T-helper 1 cell treated with Interleukin-12 subunit alpha and Interleukin-12 subunit beta and Interleukin-4 antibody, amounts not matched to agents 30 μg/mL and 1 μg/mL, for 36 hours (primary cell): ENCODE measurements at regions not wholly inside any gene's neighbourhood (a gene's known extent, or its start where the extent isn't known, plus 50 kb on each side); places are given as distances from the start of the nearest gene placed in this dataset.
"Not testable (repeated sequence)": the region's sequence is repeated elsewhere in the genome, so short reads cannot be mapped to it uniquely, and the experiment has no call there.

Source experiments
- H3K27ac Mint-ChIP-seq: one replicate; pipeline ENCODE4 v1.8.0; 2021; ENCODE audit warnings: mild to moderate bottlenecking, mixed read lengths
- H3K27me3 Mint-ChIP-seq: one replicate; pipeline ENCODE4 v1.8.0; 2021; ENCODE audit warnings: low read depth, mixed read lengths
- H3K36me3 Mint-ChIP-seq: one replicate; pipeline ENCODE4 v1.8.0; 2021; ENCODE audit warnings: low read depth, mixed read lengths
- H3K4me1 Mint-ChIP-seq: one replicate; pipeline ENCODE4 v1.8.0; 2021; ENCODE audit warnings: low read depth, mixed read lengths
- H3K4me3 Mint-ChIP-seq: one replicate; pipeline ENCODE4 v1.8.0; 2021; ENCODE audit warnings: mild to moderate bottlenecking, moderate library complexity, mixed read lengths
- H3K9me3 Mint-ChIP-seq: one replicate; pipeline ENCODE4 v1.8.0; 2021; ENCODE audit warnings: mixed read lengths

DNA sequence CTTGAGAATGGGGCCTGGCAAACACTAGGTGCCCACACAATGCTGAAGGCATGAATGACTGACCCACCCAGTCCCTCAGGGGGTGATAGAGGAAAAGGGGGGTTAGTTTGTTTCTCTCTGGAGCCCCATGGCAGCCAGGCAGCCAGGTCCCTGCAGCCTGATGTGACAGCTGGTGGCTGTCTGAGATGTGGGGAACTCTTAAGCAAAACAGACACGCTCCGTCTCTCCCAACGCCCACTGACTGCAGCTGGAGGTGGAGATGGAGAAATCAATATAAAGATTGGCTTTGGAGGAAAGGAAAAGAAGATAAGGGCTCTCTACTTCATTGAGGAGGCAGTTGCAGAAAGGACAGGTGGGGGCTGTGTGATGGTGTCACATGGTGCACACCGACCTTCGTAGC lies 240.8 kb upstream of the LHX5 start:
- Mint-ChIP-seq H3K27ac (no peak overlapping the region), H3K4me1 (no peaks in the 10 kb centered on the region), H3K27me3 (peaks cover 5% of the 10 kb centered on the region), H3K36me3 (no peaks in the 10 kb centered on the region), H3K4me3 (no peak overlapping the region), H3K9me3 (no peaks in the 10 kb centered on the region)

DNA sequence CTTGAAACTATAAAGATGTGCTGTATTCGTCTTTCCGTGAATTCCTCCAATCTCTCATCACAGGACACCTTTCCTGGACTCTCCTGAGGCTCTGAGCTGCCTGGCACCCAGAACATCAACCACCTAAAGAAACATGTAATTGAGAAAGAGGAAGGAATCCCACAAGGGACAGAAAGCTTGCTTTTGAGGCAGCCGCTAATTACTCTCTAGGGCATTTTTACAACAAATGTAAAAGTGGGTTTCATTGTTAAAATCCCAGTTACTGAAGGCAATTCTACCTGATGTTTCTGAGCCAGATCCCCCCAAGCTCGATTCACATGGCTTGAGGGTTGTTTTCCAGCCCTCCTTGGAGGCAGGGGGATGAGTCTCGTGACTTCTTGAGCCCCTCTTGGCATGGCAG lies 238.5 kb upstream of the LHX5 start:
- no peaks in the 10 kb centered on the region for H3K4me1 Mint-ChIP-seq
- H3K27me3 Mint-ChIP-seq = peaks cover 5% of the 10 kb centered on the region

GRCh38 chr12:113709456-113709855 lies 237.8 kb upstream of the LHX5 start:
- H3K36me3 Mint-ChIP-seq = no peaks in the 10 kb centered on the region
- no peak overlapping the region for H3K4me3 Mint-ChIP-seq
- peaks cover 5% of the 10 kb centered on the region for H3K27me3 Mint-ChIP-seq
- H3K9me3 Mint-ChIP-seq = no peaks in the 10 kb centered on the region
- H3K27ac Mint-ChIP-seq = no peak overlapping the region
- no peaks in the 10 kb centered on the region for H3K4me1 Mint-ChIP-seq

More for the DNA sequence above, 238.5 kb upstream of the LHX5 start:
- Mint-ChIP-seq H3K9me3 (no peaks in the 10 kb centered on the region), H3K27ac (no peak overlapping the region), H3K36me3 (no peaks in the 10 kb centered on the region), H3K4me3 (no peak overlapping the region)

DNA sequence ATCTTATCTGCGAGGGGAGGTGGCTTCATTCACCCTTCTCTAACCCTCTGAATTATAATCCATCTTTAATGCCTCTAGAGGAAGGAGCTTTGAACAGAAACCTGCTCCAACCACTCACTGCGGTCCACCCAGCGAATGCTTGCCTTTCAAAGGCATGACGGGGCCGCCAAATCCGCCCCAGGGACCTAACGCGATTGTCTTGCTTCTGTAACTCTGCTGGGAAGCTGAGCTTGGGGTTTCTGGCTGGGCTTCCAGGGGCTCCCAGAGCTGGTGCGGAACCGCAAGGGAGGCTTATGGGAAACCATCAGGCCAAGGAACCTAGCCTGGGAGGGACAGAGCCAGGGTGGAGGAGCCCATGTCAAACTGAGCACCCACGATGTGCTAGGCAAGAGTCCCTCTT lies 231.2 kb upstream of the LHX5 start:
- Mint-ChIP-seq H3K4me1 (no peaks in the 10 kb centered on the region), H3K36me3 (no peaks in the 10 kb centered on the region), H3K27me3 (peaks cover 4% of the 10 kb centered on the region), H3K9me3 (no peaks in the 10 kb centered on the region), H3K27ac (no peak overlapping the region), H3K4me3 (no peak overlapping the region)

DNA sequence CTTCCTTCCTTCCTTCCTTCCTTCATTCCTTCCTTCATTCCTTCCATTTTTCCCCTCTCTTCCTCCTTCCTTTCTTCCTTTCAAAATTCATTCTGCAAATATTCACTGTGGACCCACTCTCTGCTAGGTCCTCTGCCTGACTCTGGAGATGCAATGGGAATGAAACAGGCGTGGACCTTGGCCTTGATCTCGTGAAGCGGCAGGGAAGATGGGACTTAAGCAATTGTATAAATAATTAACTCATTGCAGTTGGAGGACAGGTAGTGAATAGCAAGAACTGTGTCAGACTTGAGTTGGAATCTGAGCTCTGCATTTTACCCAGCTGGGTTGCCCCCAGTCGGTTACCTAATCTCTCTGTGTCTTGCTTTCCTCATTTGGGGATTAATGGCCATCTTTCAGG lies 230.6 kb upstream of the LHX5 start:
- no peak overlapping the region for H3K4me3 Mint-ChIP-seq
- no peak overlapping the region for H3K27ac Mint-ChIP-seq
- H3K9me3 Mint-ChIP-seq = no peaks in the 10 kb centered on the region
- H3K27me3 Mint-ChIP-seq = peaks cover 4% of the 10 kb centered on the region
- no peaks in the 10 kb centered on the region for H3K36me3 Mint-ChIP-seq
- no peaks in the 10 kb centered on the region for H3K4me1 Mint-ChIP-seq

- Mint-ChIP-seq H3K36me3 (no peaks in the 10 kb centered on the region), H3K4me3 (no peak overlapping the region), H3K27me3 (peaks cover 4% of the 10 kb centered on the region), H3K9me3 (no peaks in the 10 kb centered on the region), H3K4me1 (no peaks in the 10 kb centered on the region), H3K27ac (no peak overlapping the region)
These were observed 229.3 kb upstream of the LHX5 start for GRCh38 chr12:113700943-113701342.

DNA sequence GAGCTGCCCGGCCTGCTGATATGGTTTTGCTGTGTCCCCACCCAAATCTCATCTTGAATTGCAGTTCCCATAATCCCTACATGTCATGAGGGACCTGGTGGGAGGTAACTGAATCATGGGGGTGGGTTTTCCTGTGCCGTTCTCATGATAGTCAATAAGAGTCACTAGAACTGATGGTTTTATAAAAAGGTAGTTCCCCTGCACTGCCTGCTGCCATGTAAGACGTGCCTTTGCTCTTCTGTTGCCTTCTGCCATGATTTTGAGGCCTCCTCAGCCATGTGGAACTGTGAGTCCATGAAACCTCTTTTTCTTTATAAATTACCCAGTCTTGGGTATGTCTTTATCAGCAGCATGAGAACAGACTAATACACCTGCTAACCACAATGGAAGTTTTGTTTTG lies 228.3 kb upstream of the LHX5 start:
- not testable (repeated sequence) for H3K4me3 Mint-ChIP-seq, H3K27me3 Mint-ChIP-seq, H3K9me3 Mint-ChIP-seq, H3K4me1 Mint-ChIP-seq, H3K27ac Mint-ChIP-seq, H3K36me3 Mint-ChIP-seq

DNA sequence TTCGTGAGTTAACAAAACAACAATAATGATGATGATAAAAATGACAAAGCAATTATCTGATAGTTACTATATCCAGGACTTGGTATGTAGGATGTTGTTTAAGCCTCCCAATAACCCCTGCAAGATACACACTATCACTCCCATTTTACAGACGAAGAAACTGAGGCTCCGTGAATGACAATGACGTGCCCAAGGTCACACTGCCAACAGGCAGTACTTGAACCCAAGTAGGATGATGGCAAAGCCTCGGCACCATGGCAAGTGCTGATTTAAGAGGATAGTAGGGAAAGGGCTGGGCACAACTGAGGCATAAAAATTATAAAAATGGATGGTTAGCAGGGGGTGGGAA lies 226.8 kb upstream of the LHX5 start:
- no peaks in the 10 kb centered on the region for H3K4me1 Mint-ChIP-seq
- H3K27me3 Mint-ChIP-seq = peaks cover 4% of the 10 kb centered on the region
- H3K4me3 Mint-ChIP-seq = no peak overlapping the region
- H3K36me3 Mint-ChIP-seq = no peaks in the 10 kb centered on the region
- no peaks in the 10 kb centered on the region for H3K9me3 Mint-ChIP-seq
- no peak overlapping the region for H3K27ac Mint-ChIP-seq

DNA sequence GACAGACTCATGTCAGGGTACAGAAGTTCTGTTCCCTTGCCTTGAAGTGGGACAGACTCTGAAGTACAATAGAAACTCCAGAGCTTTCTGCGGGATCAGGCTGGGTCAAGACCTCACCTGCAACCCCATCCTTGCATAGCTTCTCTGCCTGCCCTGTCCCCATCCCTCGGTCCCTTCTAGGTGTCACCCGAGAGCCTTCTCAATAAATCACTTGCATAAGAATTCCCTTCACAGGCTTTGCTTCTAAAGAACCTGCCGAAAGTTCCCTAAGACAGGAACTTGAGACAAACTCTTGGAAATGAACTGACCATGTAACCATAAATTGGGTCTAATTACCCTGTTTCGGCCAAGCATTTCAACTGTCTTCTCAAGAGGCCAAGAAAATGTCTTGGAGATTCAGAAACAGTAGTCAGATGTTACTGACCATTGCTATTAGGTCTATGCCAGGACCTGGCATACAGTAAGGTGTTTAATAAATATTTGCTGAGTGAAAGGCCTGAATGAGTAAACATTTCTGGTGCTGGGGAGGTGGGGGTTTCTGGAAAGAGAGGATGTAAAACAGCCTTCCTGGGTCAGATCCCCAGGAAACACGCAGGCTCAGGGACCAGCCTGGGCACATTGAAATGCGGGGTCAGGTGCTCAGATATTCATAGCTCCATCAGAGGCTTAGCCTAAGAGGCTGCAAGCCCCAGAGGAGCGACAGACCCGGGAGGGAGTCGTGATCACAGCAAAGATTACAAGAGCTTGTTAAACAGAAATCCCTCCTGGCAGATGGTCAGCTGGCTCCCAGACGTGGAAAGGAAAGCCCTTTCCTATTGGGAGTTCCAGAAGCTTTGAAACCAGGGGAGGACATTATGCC lies 226.2 kb upstream of the LHX5 start:
- H3K27me3 Mint-ChIP-seq = peaks cover 4% of the 10 kb centered on the region
- no peaks in the 10 kb centered on the region for H3K9me3 Mint-ChIP-seq
- H3K36me3 Mint-ChIP-seq = no peaks in the 10 kb centered on the region
- no peaks in the 10 kb centered on the region for H3K4me1 Mint-ChIP-seq
- H3K27ac Mint-ChIP-seq = no peak overlapping the region
- no peak overlapping the region for H3K4me3 Mint-ChIP-seq

DNA sequence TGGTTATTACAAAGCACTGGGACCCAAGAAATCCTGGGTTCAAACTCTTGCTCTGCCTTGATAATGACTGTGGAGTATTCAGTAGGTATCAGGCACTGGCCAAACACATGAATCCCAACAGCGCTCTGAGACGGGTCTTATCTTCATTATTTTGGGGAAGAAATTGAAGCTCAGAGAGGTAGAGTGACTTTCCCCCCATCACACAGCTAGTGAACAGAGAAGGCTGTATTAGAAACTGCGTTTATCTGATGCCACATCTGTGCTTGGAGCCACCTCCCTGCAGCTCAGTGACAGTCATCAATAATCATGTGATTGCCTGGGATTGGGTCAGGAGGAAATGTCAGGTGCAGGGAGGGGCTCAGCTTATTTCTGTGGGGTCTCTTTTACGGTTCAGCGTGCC lies 225.4 kb upstream of the LHX5 start:
- Mint-ChIP-seq H3K27me3 (peaks cover 4% of the 10 kb centered on the region), H3K36me3 (no peaks in the 10 kb centered on the region), H3K9me3 (no peaks in the 10 kb centered on the region), H3K4me3 (no peak overlapping the region), H3K27ac (no peak overlapping the region), H3K4me1 (no peaks in the 10 kb centered on the region)

GRCh38 chr12:113693693-113694092 lies 222.0 kb upstream of the LHX5 start:
- H3K4me3 Mint-ChIP-seq = no peak overlapping the region
- H3K36me3 Mint-ChIP-seq = no peaks in the 10 kb centered on the region
- no peaks in the 10 kb centered on the region for H3K27me3 Mint-ChIP-seq
- no peaks in the 10 kb centered on the region for H3K4me1 Mint-ChIP-seq
- no peaks in the 10 kb centered on the region for H3K9me3 Mint-ChIP-seq
- H3K27ac Mint-ChIP-seq = no peak overlapping the region

GRCh38 chr12:113689047-113689610 lies 217.5 kb upstream of the LHX5 start:
- Mint-ChIP-seq H3K4me1 (no peaks in the 10 kb centered on the region), H3K9me3 (no peaks in the 10 kb centered on the region), H3K4me3 (no peak overlapping the region), H3K27me3 (no peaks in the 10 kb centered on the region), H3K36me3 (no peaks in the 10 kb centered on the region), H3K27ac (no peak overlapping the region)

DNA sequence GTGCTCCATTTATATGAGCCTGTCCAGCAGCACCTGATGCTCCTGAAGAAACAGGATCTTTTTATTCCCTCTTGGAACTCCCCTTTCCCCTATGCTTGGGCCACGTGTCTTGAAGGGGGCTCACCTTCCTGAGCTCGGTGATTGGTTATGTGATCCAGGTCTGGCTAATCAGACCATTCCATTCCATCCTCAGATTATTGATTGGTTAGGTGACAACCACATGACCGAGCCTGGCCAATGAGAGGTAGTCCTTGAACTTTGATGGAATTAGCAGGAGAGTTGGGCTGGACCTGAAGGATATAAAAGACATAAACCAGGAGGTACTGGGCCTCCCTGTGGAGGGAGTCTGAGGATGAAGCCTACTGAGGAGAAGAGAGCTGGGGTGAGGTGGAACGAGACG lies 216.6 kb upstream of the LHX5 start:
- Mint-ChIP-seq H3K4me3 (no peak overlapping the region), H3K27me3 (no peaks in the 10 kb centered on the region)

DNA sequence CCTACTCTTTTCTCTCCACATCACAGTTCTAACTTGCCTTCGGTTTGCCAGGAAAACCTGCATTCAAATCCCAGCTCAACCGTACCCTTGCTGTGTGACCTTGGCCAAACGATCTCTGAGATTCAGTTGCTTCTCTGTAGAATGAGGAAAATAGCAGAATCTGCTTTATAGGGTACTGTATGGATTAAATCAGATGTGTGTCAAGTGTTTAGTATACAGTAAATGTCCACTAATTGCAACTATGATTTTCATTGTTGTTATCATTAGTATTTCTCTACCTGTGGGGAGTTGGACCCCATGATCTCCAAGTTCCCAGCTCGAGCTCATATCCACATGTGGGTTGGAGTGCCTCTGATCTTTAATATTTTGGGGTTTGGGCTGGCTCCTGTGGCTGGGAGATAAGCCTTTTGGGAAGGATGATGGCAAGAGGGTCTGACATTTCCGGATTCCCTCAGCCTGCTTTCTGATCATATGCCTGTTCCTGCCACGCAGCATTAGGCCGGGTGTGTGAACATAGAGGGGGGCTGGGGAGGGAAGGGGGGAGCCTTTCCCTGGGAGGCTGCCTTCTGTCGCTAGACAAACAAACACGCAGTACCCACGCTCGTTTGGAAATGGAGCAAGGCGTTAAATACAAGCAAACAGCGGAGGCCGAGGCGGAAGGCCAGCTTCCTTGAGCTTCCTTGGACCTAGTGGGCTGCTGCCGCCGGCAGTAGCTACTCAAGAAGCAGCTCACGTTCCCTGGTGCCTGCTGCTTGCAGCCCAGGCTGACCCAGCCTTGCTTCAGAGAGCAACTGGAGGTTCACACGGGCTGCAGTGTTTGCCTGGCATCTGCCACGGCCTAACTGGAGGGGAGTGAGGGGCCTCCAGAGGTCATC lies 213.5 kb upstream of the LHX5 start:
- Mint-ChIP-seq H3K9me3 (no peaks in the 10 kb centered on the region), H3K27ac (no peak overlapping the region), H3K36me3 (no peaks in the 10 kb centered on the region), H3K4me1 (no peaks in the 10 kb centered on the region), H3K4me3 (no peak overlapping the region), H3K27me3 (no peaks in the 10 kb centered on the region)

More for the DNA sequence above, 216.6 kb upstream of the LHX5 start:
- H3K4me1 Mint-ChIP-seq = no peaks in the 10 kb centered on the region
- H3K36me3 Mint-ChIP-seq = no peaks in the 10 kb centered on the region
- no peak overlapping the region for H3K27ac Mint-ChIP-seq
- H3K9me3 Mint-ChIP-seq = no peaks in the 10 kb centered on the region
